HG03575 (cell line): ENCODE measurements at regions not wholly inside any gene's neighbourhood (a gene's known extent, or its start where the extent isn't known, plus 50 kb on each side); places are given as distances from the start of the nearest gene placed in this dataset.

Source experiments
- ATAC-seq: cut with Tn5 transposase; IDR thresholded peaks from one replicate; pipeline ENCODE4 v1.9.1; 2021; ENCODE audit not compliant: unreplicated experiment, insufficient number of reproducible peaks, low FRiP score; ENCODE audit errors: extremely low read depth

- ATAC-seq, result no peak
Measured at GRCh38 chr13:64993514-64994164, 2236.5 kb downstream of the PCDH9 start.

GRCh38 chr13:64992314-64992713 lies 2237.8 kb downstream of the PCDH9 start:
- no peak for ATAC-seq

- no peak for ATAC-seq
Measured at GRCh38 chr13:64985075-64985474, 2245.1 kb downstream of the PCDH9 start.

- ATAC-seq, result no peak
Measured at GRCh38 chr13:64962404-64962803, 2267.7 kb downstream of the PCDH9 start.

GRCh38 chr13:64959276-64959675 lies 2270.9 kb downstream of the PCDH9 start:
- no peak for ATAC-seq

GRCh38 chr13:64958106-64958505 lies 2272.0 kb downstream of the PCDH9 start:
- no peak for ATAC-seq

- ATAC-seq, result no peak
Measured at GRCh38 chr13:64938660-64939059, 2291.5 kb downstream of the PCDH9 start.

GRCh38 chr13:64937302-64937701 lies 2292.8 kb downstream of the PCDH9 start:
- ATAC-seq, result no peak

- no peak for ATAC-seq
Measured at GRCh38 chr13:64936879-64937278, 2293.3 kb downstream of the PCDH9 start.

- ATAC-seq, result no peak
Measured at GRCh38 chr13:64935441-64935840, 2294.7 kb downstream of the PCDH9 start.

- ATAC-seq, result no peak
Measured at GRCh38 chr13:64934569-64935362, 2295.4 kb downstream of the PCDH9 start.

GRCh38 chr13:64930636-64931035 lies 2299.5 kb downstream of the PCDH9 start:
- ATAC-seq, result no peak

- peak; percentile 69 for ATAC-seq
Measured at GRCh38 chr13:64928696-64929499, 2301.2 kb downstream of the PCDH9 start.

- ATAC-seq, result no peak
Measured at GRCh38 chr13:64925727-64926126, 2304.4 kb downstream of the PCDH9 start.

- no peak for ATAC-seq
Measured at GRCh38 chr13:64925284-64925683, 2304.9 kb downstream of the PCDH9 start.

- ATAC-seq, result no peak
Measured at GRCh38 chr13:64924401-64924800, 2305.7 kb downstream of the PCDH9 start.

GRCh38 chr13:64917566-64917965 lies 2312.6 kb downstream of the PCDH9 start:
- ATAC-seq, result no peak

- no peak for ATAC-seq
Measured at GRCh38 chr13:64912141-64912540, 2318.0 kb downstream of the PCDH9 start.

GRCh38 chr13:64910096-64910495 lies 2320.0 kb downstream of the PCDH9 start:
- ATAC-seq, result no peak

- ATAC-seq, result no peak
Measured at GRCh38 chr13:64909184-64909583, 2321.0 kb downstream of the PCDH9 start.
